ENCODE measurements at regions not wholly inside any gene's neighbourhood (a gene's known extent, or its start where the extent isn't known, plus 50 kb on each side); places are given as distances from the start of the nearest gene placed in this dataset.
"Not testable (repeated sequence)": the region's sequence is repeated elsewhere in the genome, so short reads cannot be mapped to it uniquely, and the experiment has no call there.

DNA sequence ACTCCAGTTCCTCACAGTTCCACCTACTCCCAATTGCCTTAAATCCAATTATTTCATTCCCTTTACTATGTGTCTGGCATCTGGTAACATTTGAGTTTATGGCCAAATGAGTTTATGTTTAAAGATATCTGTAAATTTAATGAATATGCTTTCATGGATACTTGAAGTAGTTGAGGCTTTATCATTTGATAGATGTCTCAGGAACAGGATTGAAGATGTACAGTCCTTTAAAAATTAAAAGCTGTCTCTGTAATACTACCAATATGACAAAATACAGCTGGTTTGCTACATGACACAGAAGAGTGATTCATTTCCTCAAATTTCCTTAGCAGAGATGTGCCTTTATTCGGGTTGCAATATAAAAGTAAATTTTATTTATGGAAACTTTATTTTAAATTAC lies 2326.0 kb upstream of the ACO1 start:
- no peak for DNase-seq
- H3K27me3 ChIP-seq: no peaks in the 10 kb centered on the region
- 33 to 59% methylated on average over 1 of the region's 1 CpG for WGBS, 2 donors
- intact Hi-C loops (cut with DNase I): no loop called here
- no peaks in the 10 kb centered on the region for H3K36me3 ChIP-seq
- no peaks in the 10 kb centered on the region for H3K9me3 ChIP-seq
- no peaks in the 10 kb centered on the region for H3K4me1 ChIP-seq
- no peak overlapping the region for H3K27ac ChIP-seq
- no peak overlapping the region for H3K4me3 ChIP-seq
- TF ChIP-seq, protein P1, sequence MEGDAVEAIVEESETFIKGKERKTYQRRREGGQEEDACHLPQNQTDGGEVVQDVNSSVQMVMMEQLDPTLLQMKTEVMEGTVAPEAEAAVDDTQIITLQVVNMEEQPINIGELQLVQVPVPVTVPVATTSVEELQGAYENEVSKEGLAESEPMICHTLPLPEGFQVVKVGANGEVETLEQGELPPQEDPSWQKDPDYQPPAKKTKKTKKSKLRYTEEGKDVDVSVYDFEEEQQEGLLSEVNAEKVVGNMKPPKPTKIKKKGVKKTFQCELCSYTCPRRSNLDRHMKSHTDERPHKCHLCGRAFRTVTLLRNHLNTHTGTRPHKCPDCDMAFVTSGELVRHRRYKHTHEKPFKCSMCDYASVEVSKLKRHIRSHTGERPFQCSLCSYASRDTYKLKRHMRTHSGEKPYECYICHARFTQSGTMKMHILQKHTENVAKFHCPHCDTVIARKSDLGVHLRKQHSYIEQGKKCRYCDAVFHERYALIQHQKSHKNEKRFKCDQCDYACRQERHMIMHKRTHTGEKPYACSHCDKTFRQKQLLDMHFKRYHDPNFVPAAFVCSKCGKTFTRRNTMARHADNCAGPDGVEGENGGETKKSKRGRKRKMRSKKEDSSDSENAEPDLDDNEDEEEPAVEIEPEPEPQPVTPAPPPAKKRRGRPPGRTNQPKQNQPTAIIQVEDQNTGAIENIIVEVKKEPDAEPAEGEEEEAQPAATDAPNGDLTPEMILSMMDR (IDR thresholded peaks at IDR 0.05): no peak
- no peak for TF ChIP-seq POLR2A (IDR thresholded peaks at IDR 0.05)

DNA sequence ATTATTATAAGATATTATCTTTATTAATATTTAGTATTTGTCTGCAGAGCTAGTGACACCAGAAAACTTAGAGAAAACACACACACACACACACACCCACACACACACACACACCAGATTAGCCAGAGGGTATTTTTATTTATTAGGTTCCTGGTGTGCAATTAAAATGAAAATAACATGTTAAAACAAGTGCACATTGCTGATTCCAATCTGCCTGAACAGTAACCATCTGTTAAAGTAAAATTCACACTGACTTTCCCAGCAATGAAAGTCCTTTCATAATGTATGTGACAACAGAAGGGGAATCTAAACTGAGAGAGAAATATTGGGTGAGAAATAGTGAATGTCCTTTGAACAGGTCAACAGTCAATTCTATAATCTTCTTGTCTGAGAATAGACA lies 2323.5 kb upstream of the ACO1 start:
- no peak for DNase-seq
- H3K9me3 ChIP-seq: no peaks in the 10 kb centered on the region
- intact Hi-C loops (cut with DNase I): no loop called here
- H3K4me3 ChIP-seq: no peak overlapping the region
- no peak overlapping the region for H3K27ac ChIP-seq
- TF ChIP-seq, protein P1 (IDR thresholded peaks at IDR 0.05): no peak
- no peak for TF ChIP-seq POLR2A (IDR thresholded peaks at IDR 0.05)
- no peaks in the 10 kb centered on the region for H3K27me3 ChIP-seq
- no peaks in the 10 kb centered on the region for H3K36me3 ChIP-seq
- H3K4me1 ChIP-seq: no peaks in the 10 kb centered on the region

DNA sequence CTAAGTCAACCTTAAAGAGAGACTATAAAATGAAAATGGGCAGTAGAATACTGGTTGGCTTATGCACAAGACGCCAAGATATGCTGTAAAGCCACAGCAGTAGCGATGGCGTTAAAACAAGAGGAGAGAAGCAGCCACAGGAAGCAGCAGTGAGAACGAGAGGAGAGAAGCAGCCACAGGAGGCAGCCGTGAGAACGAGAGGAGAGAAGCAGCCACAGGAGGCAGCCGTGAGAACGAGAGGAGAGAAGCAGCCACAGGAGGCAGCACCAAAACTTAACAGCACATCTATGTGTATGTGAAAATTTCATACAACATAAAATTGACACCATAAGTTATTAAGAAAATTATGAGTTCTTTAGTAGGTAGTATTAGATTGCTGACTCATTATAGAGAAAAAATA lies 2318.6 kb upstream of the ACO1 start:
- DNase-seq: no peak
- H3K27me3 ChIP-seq: no peaks in the 10 kb centered on the region
- 64 to 76% methylated on average over 8 of the region's 8 CpGs for WGBS, 2 donors
- TF ChIP-seq, protein P1 (IDR thresholded peaks at IDR 0.05): no peak
- TF ChIP-seq POLR2A (IDR thresholded peaks at IDR 0.05): no peak
- no peak overlapping the region for H3K27ac ChIP-seq
- no peak overlapping the region for H3K4me3 ChIP-seq
- H3K4me1 ChIP-seq: no peaks in the 10 kb centered on the region
- intact Hi-C loops (cut with DNase I): no loop called here
- no peaks in the 10 kb centered on the region for H3K36me3 ChIP-seq
- no peaks in the 10 kb centered on the region for H3K9me3 ChIP-seq

DNA sequence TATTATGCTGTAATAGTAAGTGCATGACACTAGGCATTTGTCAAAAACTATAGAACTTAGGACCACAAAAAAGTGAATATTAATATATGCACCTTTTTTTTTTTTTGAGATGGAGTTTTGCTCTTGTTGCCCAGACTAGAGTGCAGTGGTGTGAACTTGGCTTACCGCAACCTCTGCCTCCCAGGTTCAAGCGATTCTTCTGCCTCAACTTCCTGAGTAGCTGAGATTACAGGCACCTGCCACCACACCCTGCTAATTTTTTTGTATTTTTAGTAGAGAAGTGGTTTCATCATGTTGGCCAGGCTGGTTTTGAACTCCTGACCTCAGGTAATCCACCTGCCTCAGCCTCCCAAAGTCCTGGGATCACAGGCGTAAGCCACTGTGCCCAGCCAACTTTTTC lies 2315.2 kb upstream of the ACO1 start:
- 87 to 89% methylated on average over 3 of the region's 3 CpGs for WGBS, 2 donors
- intact Hi-C loops (cut with DNase I); H3K27me3 ChIP-seq; H3K4me3 ChIP-seq; H3K9me3 ChIP-seq; H3K27ac ChIP-seq; H3K4me1 ChIP-seq; DNase-seq; H3K36me3 ChIP-seq: not testable (repeated sequence)

DNA sequence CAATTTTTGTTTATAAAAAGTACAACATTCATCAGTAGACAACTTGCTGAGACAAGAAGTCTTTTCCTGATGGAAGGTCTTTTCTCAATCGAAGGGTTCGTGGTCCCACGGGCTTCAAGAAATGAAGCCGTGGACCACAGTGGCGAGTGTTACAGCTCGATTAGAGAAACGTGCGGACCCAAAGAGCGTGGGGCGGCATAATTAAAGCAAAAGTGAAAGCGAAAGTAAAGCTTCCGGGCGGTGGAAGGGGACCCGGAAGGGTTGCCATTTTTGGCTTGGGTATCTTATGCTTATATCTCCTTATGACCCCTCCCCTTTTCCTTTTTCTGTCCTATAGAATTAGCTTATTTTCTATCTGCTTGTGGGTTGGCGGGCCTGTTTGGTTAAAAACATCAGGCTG lies 2309.4 kb upstream of the ACO1 start:
- no peaks in the 10 kb centered on the region for H3K27me3 ChIP-seq
- H3K36me3 ChIP-seq: no peaks in the 10 kb centered on the region
- no peak overlapping the region for H3K27ac ChIP-seq
- H3K4me3 ChIP-seq: no peak overlapping the region
- no peaks in the 10 kb centered on the region for H3K4me1 ChIP-seq
- no peak for DNase-seq
- WGBS, 2 donors: 81 to 84% methylated on average over 15 of the region's 15 CpGs
- peaks cover 0 to 9% (median 3%) of the 10 kb centered on the region in 3 donors for H3K9me3 ChIP-seq
- no peak for TF ChIP-seq POLR2A (IDR thresholded peaks at IDR 0.05)
- intact Hi-C loops (cut with DNase I): no loop called here

DNA sequence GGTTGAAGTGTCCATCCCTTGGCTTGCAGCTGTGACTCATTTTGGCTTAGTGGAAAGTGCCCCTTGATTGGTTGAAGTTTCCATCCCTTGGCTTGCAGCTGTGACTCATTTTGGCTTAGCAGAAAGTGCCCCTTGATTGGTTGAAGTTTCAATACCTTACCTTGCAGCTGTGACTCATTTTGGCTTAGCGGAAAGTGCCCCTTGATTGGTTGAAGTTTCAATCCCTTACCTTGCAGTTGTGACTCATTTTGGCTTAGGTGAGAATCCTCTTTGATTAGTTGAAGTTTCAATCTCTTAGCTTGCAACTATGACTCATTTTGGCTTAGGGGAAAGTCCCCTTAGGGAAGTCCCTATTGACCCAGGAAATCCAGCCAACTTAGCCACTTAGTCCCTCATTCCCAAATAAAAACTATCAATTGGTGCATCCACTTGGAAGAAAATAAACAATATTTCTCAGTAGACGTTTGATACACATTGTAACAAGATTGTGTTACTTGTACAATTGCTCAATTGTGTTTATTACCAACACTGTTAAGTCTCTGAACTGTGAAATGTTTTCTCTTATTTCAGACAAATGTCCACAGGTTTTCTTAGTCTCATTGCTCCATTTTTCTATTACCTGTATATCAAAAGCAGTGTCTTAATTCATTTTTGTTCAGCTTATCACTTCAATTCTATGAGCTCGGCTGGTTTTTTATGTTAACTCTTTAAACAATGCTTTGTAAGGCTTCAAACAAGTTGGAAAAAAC lies 2308.8 kb upstream of the ACO1 start:
- intact Hi-C loops (cut with DNase I): no loop called here
- H3K36me3 ChIP-seq: no peaks in the 10 kb centered on the region
- H3K9me3 ChIP-seq: peaks cover 0 to 9% (median 3%) of the 10 kb centered on the region in 3 donors
- no peak overlapping the region for H3K4me3 ChIP-seq
- no peak for DNase-seq
- TF ChIP-seq, protein P1 (IDR thresholded peaks at IDR 0.05): no peak
- TF ChIP-seq POLR2A (IDR thresholded peaks at IDR 0.05): no peak
- H3K4me1 ChIP-seq: no peaks in the 10 kb centered on the region
- H3K27ac ChIP-seq: no peak overlapping the region
- H3K27me3 ChIP-seq: no peaks in the 10 kb centered on the region
- 37% methylated on average over 3 of the region's 3 CpGs for WGBS, 2 donors
